GM23338 (cell line): ENCODE measurements at regions not wholly inside any gene's neighbourhood (a gene's known extent, or its start where the extent isn't known, plus 50 kb on each side); places are given as distances from the start of the nearest gene placed in this dataset.
"Not testable (repeated sequence)": the region's sequence is repeated elsewhere in the genome, so short reads cannot be mapped to it uniquely, and the experiment has no call there.

Experiments used
- ATAC-seq: fragments of 200-7000 bp; cut with Tn5 transposase; 3 replicates; pipeline ENCODE4 v1.9.1; 2020
- DNase-seq: peaks from one replicate; pipeline ENCODE4 v3.0.0-alpha.2; 2015; ENCODE audit warnings: low spot score
- H2AFZ ChIP-seq: fragments of 200-600 bp; sonication (generic); 2 replicates; pipeline ENCODE4 v1.8.0; 2016; ENCODE audit warnings: antibody characterized with exemption, mild to moderate bottlenecking, moderate library complexity
- H3F3A ChIP-seq: fragments of 200-600 bp; sonication (generic); replicated peaks from 2 replicates; pipeline ENCODE4 v1.8.0; 2017; ENCODE audit warnings: antibody characterized with exemption, mixed run types, low read depth
- H3K27ac ChIP-seq: fragments of 200-600 bp; sonication (generic); 2 replicates; pipeline ENCODE4 v1.6.1; 2016; ENCODE audit warnings: low read depth
- H3K27me3 ChIP-seq: fragments of 200-600 bp; sonication (generic); 2 replicates; pipeline ENCODE4 v1.8.0; 2016; ENCODE audit warnings: mild to moderate bottlenecking, mixed run types, moderate library complexity; ENCODE audit not compliant: insufficient read depth
- H3K36me3 ChIP-seq: fragments of 200-600 bp; sonication (generic); 2 replicates; pipeline ENCODE4 v1.8.0; 2016; ENCODE audit warnings: mild to moderate bottlenecking; ENCODE audit not compliant: insufficient read depth
- H3K4me1 ChIP-seq: fragments of 200-600 bp; sonication (generic); 2 replicates; pipeline ENCODE4 v1.8.0; 2016; ENCODE audit warnings: mild to moderate bottlenecking, moderate library complexity; ENCODE audit not compliant: insufficient read depth
- H3K4me2 ChIP-seq: fragments of 200-600 bp; sonication (generic); 2 replicates; pipeline ENCODE4 v1.7.1; 2017; ENCODE audit warnings: mixed run types
- H3K4me3 ChIP-seq: fragments of 200-600 bp; sonication (generic); 2 replicates; pipeline ENCODE4 v1.6.1; 2016; ENCODE audit warnings: mixed run types
- H3K79me2 ChIP-seq: fragments of 200-600 bp; sonication (generic); replicated peaks from 2 replicates; pipeline ENCODE4 v1.8.0; 2017; ENCODE audit warnings: mild to moderate bottlenecking; ENCODE audit not compliant: insufficient read depth
- H3K9me2 ChIP-seq: fragments of 200-600 bp; sonication (generic); 2 replicates; pipeline ENCODE4 v1.8.0; 2017; ENCODE audit not compliant: insufficient read depth
- H4K20me1 ChIP-seq: fragments of 200-600 bp; sonication (generic); replicated peaks from 2 replicates; pipeline ENCODE4 v1.8.0; 2017; ENCODE audit warnings: mild to moderate bottlenecking; ENCODE audit not compliant: insufficient read depth
- H3K27ac Mint-ChIP-seq: 2 replicates; pipeline ENCODE4 v1.8.0; 2020; ENCODE audit warnings: inconsistent platforms, mild to moderate bottlenecking, moderate library complexity, mixed read lengths
- H3K27me3 Mint-ChIP-seq: 3 replicates; pipeline ENCODE4 v1.8.0; 2022; ENCODE audit warnings: low read depth, mild to moderate bottlenecking, moderate library complexity, mixed read lengths, inconsistent platforms; ENCODE audit not compliant: insufficient read depth, poor library complexity
- H3K36me3 Mint-ChIP-seq: 3 replicates; pipeline ENCODE4 v1.8.0; 2021; ENCODE audit warnings: low read depth, mild to moderate bottlenecking, inconsistent platforms, moderate library complexity, mixed read lengths
- H3K4me1 Mint-ChIP-seq: 3 replicates; pipeline ENCODE4 v1.8.0; 2020; ENCODE audit warnings: mild to moderate bottlenecking, inconsistent platforms, mixed read lengths
- H3K4me3 Mint-ChIP-seq: 3 replicates; pipeline ENCODE4 v1.8.0; 2021; ENCODE audit warnings: moderate library complexity, mild to moderate bottlenecking, inconsistent platforms, mixed read lengths
- H3K9me3 Mint-ChIP-seq: 3 replicates; pipeline ENCODE4 v1.8.0; 2020; ENCODE audit warnings: moderate library complexity, mild to moderate bottlenecking, inconsistent platforms, mixed read lengths
- CREB1 ChIP-seq: fragments of 250-450 bp; sonication (Bioruptor Pico); IDR thresholded peaks from 2 replicates; pipeline ENCODE4 v1.5.0; 2020; ENCODE audit warnings: low read depth, mild to moderate bottlenecking, moderate library complexity
- CTCF ChIP-seq, 2 experiments: fragments of 200-600 bp in 1 of 2; sonication (generic) in 1 of 2; conservative IDR thresholded peaks; 2 replicates each; pipeline versions ENCODE4 v1.5.1 to v1.6.1; 2016 to 2017; ENCODE audit warnings: antibody characterized with exemption in 2 of 2, low read depth in 2 of 2, mild to moderate bottlenecking in 2 of 2, moderate library complexity in 1 of 2
- ETS1 ChIP-seq: IDR thresholded peaks from 2 replicates; pipeline ENCODE4 v1.6.1; 2016; ENCODE audit warnings: antibody characterized with exemption
- EZH2 ChIP-seq: fragments of 200-600 bp; sonication (generic); IDR thresholded peaks from one replicate; pipeline ENCODE4 v1.8.0; 2017; ENCODE audit warnings: antibody characterized with exemption, mild to moderate bottlenecking, low read depth; ENCODE audit not compliant: unreplicated experiment
- EZH2phosphoT487 ChIP-seq: fragments of 200-600 bp; sonication (generic); IDR thresholded peaks from one replicate; pipeline ENCODE4 v1.8.1; 2018; ENCODE audit warnings: antibody characterized with exemption; ENCODE audit not compliant: unreplicated experiment
- JUNB ChIP-seq: IDR thresholded peaks from one replicate; pipeline ENCODE4 v1.6.1; 2016; ENCODE audit warnings: antibody characterized with exemption; ENCODE audit not compliant: unreplicated experiment
- NANOG ChIP-seq: IDR thresholded peaks from 2 replicates; pipeline ENCODE4 v1.6.1; 2016; ENCODE audit warnings: antibody characterized with exemption, borderline replicate concordance
- POLR2AphosphoS5 ChIP-seq: IDR thresholded peaks from 2 replicates; pipeline ENCODE4 v1.6.1; 2016; ENCODE audit warnings: antibody characterized with exemption, low read depth
- REST ChIP-seq: IDR thresholded peaks from one replicate; pipeline ENCODE4 v1.6.1; 2018; ENCODE audit warnings: antibody characterized with exemption; ENCODE audit not compliant: unreplicated experiment
- ZNF114 ChIP-seq: fragments of 250-450 bp; sonication (Bioruptor Pico); IDR thresholded peaks from 2 replicates; pipeline ENCODE4 v1.5.0; 2020; ENCODE audit warnings: mild to moderate bottlenecking, moderate library complexity
- ZNF331 ChIP-seq: fragments of 250-450 bp; sonication (Bioruptor Pico); IDR thresholded peaks from 2 replicates; pipeline ENCODE4 v1.5.0; 2020; ENCODE audit warnings: low read depth, mild to moderate bottlenecking, moderate library complexity

GRCh38 chr11:7143908-7144307 lies 55.1 kb downstream of the RBMXL2 start:
- Mint-ChIP-seq H3K27ac (no peak overlapping the region), H3K4me1 (no peaks in the 10 kb centered on the region), H3K4me3 (no peak overlapping the region), H3K9me3 (peaks cover 11% of the 10 kb centered on the region), H3K36me3 (peaks cover 3% of the 10 kb centered on the region; the same call in 1 of the 3 replicates), H3K27me3 (no peaks in the 10 kb centered on the region)
- Histone ChIP-seq H3K4me3 (no peak overlapping the region), H3K27me3 (no peaks in the 10 kb centered on the region), H3K36me3 (no peaks in the 10 kb centered on the region), H3K9me2 (no peaks in the 10 kb centered on the region), H3K79me2 (no peaks in the 10 kb centered on the region), H3K4me2 (no peak overlapping the region), H2AFZ (no peak overlapping the region), H4K20me1 (no peaks in the 10 kb centered on the region), H3K4me1 (no peaks in the 10 kb centered on the region), H3K27ac (no peak overlapping the region), H3F3A (no peaks in the 10 kb centered on the region)
- ATAC-seq (peak; percentile 31; the same call in 2 of the 3 replicates), DNase-seq (peak; percentile 57)
- TF ChIP-seq CTCF (conservative IDR thresholded peaks at IDR 0.05; ENCODE audit: low read depth in 2 of 2) (peak; percentile 55 to 71), NANOG (no peak)

- not testable (repeated sequence) for H4K20me1 ChIP-seq, H3K4me1 ChIP-seq, H3K27me3 Mint-ChIP-seq, H2AFZ ChIP-seq, H3K36me3 ChIP-seq, H3K4me3 ChIP-seq, H3K27ac ChIP-seq, H3K79me2 ChIP-seq, ATAC-seq, H3F3A ChIP-seq, H3K4me2 ChIP-seq, H3K4me1 Mint-ChIP-seq, H3K36me3 Mint-ChIP-seq, H3K27ac Mint-ChIP-seq, H3K9me2 ChIP-seq, H3K27me3 ChIP-seq, H3K4me3 Mint-ChIP-seq, DNase-seq
- peaks cover 21% of the 10 kb centered on the region for H3K9me3 Mint-ChIP-seq
Observed at GRCh38 chr11:7150104-7150503, 61.3 kb downstream of the RBMXL2 start.

- Histone ChIP-seq H3K27me3 (no peaks in the 10 kb centered on the region), H3K4me2 (no peak overlapping the region), H3K27ac (no peak overlapping the region), H4K20me1 (no peaks in the 10 kb centered on the region), H3K79me2 (no peaks in the 10 kb centered on the region), H2AFZ (no peak overlapping the region), H3F3A (no peaks in the 10 kb centered on the region), H3K36me3 (no peaks in the 10 kb centered on the region), H3K9me2 (no peaks in the 10 kb centered on the region), H3K4me3 (no peak overlapping the region), H3K4me1 (no peaks in the 10 kb centered on the region)
- no peak for ATAC-seq
- Mint-ChIP-seq H3K36me3 (no peaks in the 10 kb centered on the region), H3K27me3 (no peaks in the 10 kb centered on the region), H3K9me3 (no peaks in the 10 kb centered on the region), H3K4me1 (no peaks in the 10 kb centered on the region), H3K27ac (no peak overlapping the region), H3K4me3 (no peak overlapping the region)
- DNase-seq: no peak
- TF ChIP-seq ETS1 (no peak), JUNB (no peak), NANOG (no peak), CREB1 (CRISPR knock-in tag) (no peak), ZNF331 (CRISPR knock-in tag) (no peak), EZH2phosphoT487 (no peak), CTCF (conservative IDR thresholded peaks at IDR 0.05; ENCODE audit: low read depth in 2 of 2) (no peak), POLR2AphosphoS5 (no peak), REST (no peak), ZNF114 (CRISPR knock-in tag) (no peak), EZH2 (no peak)
Observed at GRCh38 chr11:7154881-7155361, 66.1 kb downstream of the RBMXL2 start.
